HG02943 (cell line): ENCODE measurements at regions not wholly inside any gene's neighbourhood (a gene's known extent, or its start where the extent isn't known, plus 50 kb on each side); places are given as distances from the start of the nearest gene placed in this dataset.

Experiments
- ATAC-seq: cut with Tn5 transposase; IDR thresholded peaks from one replicate; pipeline ENCODE4 v1.9.1; 2021; ENCODE audit warnings: mild to moderate bottlenecking, low read depth, moderate library complexity; ENCODE audit not compliant: unreplicated experiment

- ATAC-seq: no peak
These were observed 315.3 kb downstream of the GADD45G start for GRCh38 chr9:89920131-89920530.

GRCh38 chr9:89920951-89921350 is 316.1 kb downstream of the GADD45G start:
- no peak for ATAC-seq

GRCh38 chr9:89922099-89922498 is 317.3 kb downstream of the GADD45G start:
- ATAC-seq: no peak

GRCh38 chr9:89923174-89923573 is 318.4 kb downstream of the GADD45G start:
- no peak for ATAC-seq

GRCh38 chr9:89923961-89924504 is 319.2 kb downstream of the GADD45G start:
- ATAC-seq: no peak

- no peak for ATAC-seq
These were observed 319.8 kb downstream of the GADD45G start for GRCh38 chr9:89924611-89925010.

- no peak for ATAC-seq
These were observed 321.4 kb downstream of the GADD45G start for GRCh38 chr9:89926167-89926566.

- no peak for ATAC-seq
These were observed 321.9 kb downstream of the GADD45G start for GRCh38 chr9:89926691-89927220.

- no peak for ATAC-seq
These were observed 323.3 kb downstream of the GADD45G start for GRCh38 chr9:89928106-89928505.

GRCh38 chr9:89928521-89929275 is 323.9 kb downstream of the GADD45G start:
- no peak for ATAC-seq

GRCh38 chr9:89929315-89929672 is 324.5 kb downstream of the GADD45G start:
- ATAC-seq: no peak

- no peak for ATAC-seq
These were observed 325.1 kb downstream of the GADD45G start for GRCh38 chr9:89929673-89930480.

- no peak for ATAC-seq
These were observed 328.8 kb downstream of the GADD45G start for GRCh38 chr9:89933578-89933977.

- ATAC-seq: no peak
These were observed 330.3 kb downstream of the GADD45G start for GRCh38 chr9:89935115-89935514.

- no peak for ATAC-seq
These were observed 331.0 kb downstream of the GADD45G start for GRCh38 chr9:89935801-89936200.

GRCh38 chr9:89937051-89937450 is 332.2 kb downstream of the GADD45G start:
- ATAC-seq: no peak

GRCh38 chr9:89939181-89939580 is 334.4 kb downstream of the GADD45G start:
- ATAC-seq: no peak

GRCh38 chr9:89939626-89940292 is 334.9 kb downstream of the GADD45G start:
- ATAC-seq: no peak

- ATAC-seq: no peak
These were observed 335.8 kb downstream of the GADD45G start for GRCh38 chr9:89940625-89941024.

GRCh38 chr9:89941875-89942274 is 337.1 kb downstream of the GADD45G start:
- no peak for ATAC-seq

- no peak for ATAC-seq
These were observed 337.8 kb downstream of the GADD45G start for GRCh38 chr9:89942643-89943042.
